HEK293 (cell line): ENCODE measurements at regions not wholly inside any gene's neighbourhood (a gene's known extent, or its start where the extent isn't known, plus 50 kb on each side); places are given as distances from the start of the nearest gene placed in this dataset.
"Not testable (repeated sequence)": the region's sequence is repeated elsewhere in the genome, so short reads cannot be mapped to it uniquely, and the experiment has no call there.

ENCODE experiments used
- CTCF ChIA-PET: fragments of 350-600 bp; formaldehyde crosslinking; extraction: SDS; loops from one replicate; lab custom pipeline; 2021; ENCODE audit warnings: antibody characterized with exemption; lab: Yijun Ruan, JAX
- POLR2A ChIA-PET: fragments of 300-600 bp; formaldehyde crosslinking; extraction: SDS; loops from one replicate; lab custom pipeline; 2020; ENCODE audit warnings: antibody characterized with exemption, inconsistent platforms; lab: Yijun Ruan, JAX
- H3K27ac ChIP-seq: fragments of 200-500 bp; sonication (Bioruptor generic); 2 replicates; pipeline ENCODE4 v1.5.1; 2014; ENCODE audit warnings: low read depth, low read length, control low read depth, inconsistent platforms; ENCODE audit errors: extremely low read depth
- H3K36me3 ChIP-seq, 2 experiments: fragments of 200-500 bp in 1 of 2; sonication (Bioruptor generic) in 1 of 2; 1 replicate in 1 of 2; 2 replicates in 1 of 2; pipeline ENCODE4 v1.5.1; 2014 to 2017; ENCODE audit warnings: inconsistent platforms in 2 of 2, low read length in 2 of 2; ENCODE audit not compliant: control insufficient read depth in 2 of 2, insufficient read depth in 1 of 2
- H3K4me1 ChIP-seq: fragments of 200-500 bp; sonication (Bioruptor generic); 2 replicates; pipeline ENCODE4 v1.5.1; 2014; ENCODE audit warnings: mild to moderate bottlenecking, low read length, inconsistent platforms; ENCODE audit not compliant: control insufficient read depth, insufficient read depth
- H3K4me3 ChIP-seq: 2 replicates; pipeline ENCODE4 v1.5.1; 2011; ENCODE audit warnings: low read depth, mild to moderate bottlenecking, control low read depth, low read length, moderate library complexity
- H3K9me3 ChIP-seq: fragments of 200-500 bp; sonication (Bioruptor generic); 2 replicates; pipeline ENCODE4 v1.5.1; 2014; ENCODE audit warnings: low read depth, low read length, inconsistent platforms; ENCODE audit not compliant: control insufficient read depth, insufficient read depth
- ATF2 ChIP-seq: fragments of 450-650 bp; formaldehyde crosslinking; IDR thresholded peaks from 2 replicates; pipeline ENCODE4 v1.5.1; 2016; ENCODE audit warnings: missing biosample characterization, missing genetic modification characterization, low read depth
- MEIS1 ChIP-seq: sonication (generic); formaldehyde crosslinking; IDR thresholded peaks from 2 replicates; pipeline ENCODE4 v1.8.1; 2022; ENCODE audit warnings: missing genetic modification reagents, mild to moderate bottlenecking, borderline replicate concordance
- PRDM4 ChIP-seq: fragments of 450-650 bp; formaldehyde crosslinking; IDR thresholded peaks from 2 replicates; pipeline ENCODE4 v1.5.1; 2017; ENCODE audit warnings: missing biosample characterization, missing genetic modification characterization
- SALL2 ChIP-seq: fragments of 450-650 bp; formaldehyde crosslinking; IDR thresholded peaks from 2 replicates; pipeline ENCODE4 v1.5.0; 2017; ENCODE audit warnings: missing biosample characterization, mild to moderate bottlenecking, missing genetic modification characterization, borderline replicate concordance
- TSHZ1 ChIP-seq: fragments of 450-650 bp; formaldehyde crosslinking; IDR thresholded peaks from 2 replicates; pipeline ENCODE4 v1.5.1; 2016; ENCODE audit warnings: missing biosample characterization, missing genetic modification characterization, borderline replicate concordance
- ZBTB17 ChIP-seq: fragments of 450-650 bp; formaldehyde crosslinking; IDR thresholded peaks from 2 replicates; pipeline ENCODE4 v1.5.1; 2016; ENCODE audit warnings: missing biosample characterization, missing genetic modification characterization
- ZNF221 ChIP-seq: fragments of 450-650 bp; formaldehyde crosslinking; IDR thresholded peaks from 2 replicates; pipeline ENCODE4 v1.5.1; 2017; ENCODE audit warnings: missing biosample characterization, missing genetic modification characterization, borderline replicate concordance
- ZNF292 ChIP-seq: fragments of 450-650 bp; formaldehyde crosslinking; IDR thresholded peaks from 2 replicates; pipeline ENCODE4 v1.5.1; 2016; ENCODE audit warnings: low read depth, missing biosample characterization, missing genetic modification characterization, borderline replicate concordance
- ZNF488 ChIP-seq: fragments of 450-650 bp; formaldehyde crosslinking; IDR thresholded peaks from 2 replicates; pipeline ENCODE4 v1.5.1; 2016; ENCODE audit warnings: missing biosample characterization, missing genetic modification characterization
- ZNF596 ChIP-seq: fragments of 450-650 bp; IDR thresholded peaks from 2 replicates; pipeline ENCODE4 v1.5.0; 2018; ENCODE audit warnings: missing biosample characterization, mild to moderate bottlenecking, missing genetic modification characterization, moderate library complexity
- ZNF621 ChIP-seq: fragments of 450-650 bp; formaldehyde crosslinking; IDR thresholded peaks from 2 replicates; pipeline ENCODE4 v1.5.1; 2017; ENCODE audit warnings: missing biosample characterization, missing genetic modification characterization
- ZNF639 ChIP-seq: fragments of 450-650 bp; formaldehyde crosslinking; IDR thresholded peaks from 2 replicates; pipeline ENCODE4 v1.5.1; 2016; ENCODE audit warnings: missing biosample characterization, missing genetic modification characterization
- ZNF704 ChIP-seq: fragments of 450-650 bp; formaldehyde crosslinking; IDR thresholded peaks from 2 replicates; pipeline ENCODE4 v1.5.1; 2016; ENCODE audit warnings: missing biosample characterization, missing genetic modification characterization

GRCh38 chr4:103493450-103494159 lies 226.2 kb downstream of the TACR3 start:
- Histone ChIP-seq H3K4me3 (no peak overlapping the region), H3K4me1 (no peaks in the 10 kb centered on the region), H3K27ac (no peak overlapping the region), H3K9me3 (no peaks in the 10 kb centered on the region), H3K36me3 (no peaks in the 10 kb centered on the region)
- ChIA-PET CTCF (no interaction called here), POLR2A (no interaction called here)
- TF ChIP-seq ZNF488 (tag by site-specific recombination) (no peak), MEIS1 (CRISPR knock-in tag) (no peak), ZNF596 (tag by site-specific recombination) (no peak), ZNF221 (tag by site-specific recombination) (no peak), SALL2 (tag by site-specific recombination) (no peak), ZNF639 (tag by site-specific recombination) (no peak), ZNF621 (tag by site-specific recombination) (no peak), ZNF704 (no peak), ZNF292 (tag by site-specific recombination) (no peak), ZBTB17 (no peak)

GRCh38 chr4:103485296-103485695 lies 234.5 kb downstream of the TACR3 start:
- CTCF ChIA-PET, H3K9me3 ChIP-seq, H3K4me1 ChIP-seq, POLR2A ChIA-PET, H3K4me3 ChIP-seq, H3K27ac ChIP-seq, H3K36me3 ChIP-seq: not testable (repeated sequence)

- Histone ChIP-seq H3K4me1 (no peaks in the 10 kb centered on the region), H3K27ac (no peak overlapping the region), H3K9me3 (no peaks in the 10 kb centered on the region), H3K4me3 (no peak overlapping the region), H3K36me3 (no peaks in the 10 kb centered on the region)
- POLR2A ChIA-PET, result no interaction called here
- CTCF ChIA-PET, result no interaction called here
- TF ChIP-seq PRDM4 (tag by site-specific recombination), result no peak
- no peak for TF ChIP-seq ATF2 (tag by site-specific recombination)
- no peak for TF ChIP-seq TSHZ1
- TF ChIP-seq, all 188 proteins: peak for 0
Measured at GRCh38 chr4:103484521-103484920, 235.3 kb downstream of the TACR3 start.
